ENCODE measurements at regions not wholly inside any gene's neighbourhood (a gene's known extent, or its start where the extent isn't known, plus 50 kb on each side); places are given as distances from the start of the nearest gene placed in this dataset.

GRCh38 chr13:57784633-57785032 lies 153.1 kb downstream of the PCDH17 start:
- DNase-seq (ENCODE audit: low read depth in 1 of 2, low spot score in 1 of 2), result no peak

GRCh38 chr13:57787058-57787791 lies 155.7 kb downstream of the PCDH17 start:
- DNase-seq (ENCODE audit: low read depth in 1 of 2, low spot score in 1 of 2), result no peak

- no peak for DNase-seq (ENCODE audit: low read depth in 1 of 2, low spot score in 1 of 2)
Observed at GRCh38 chr13:57799624-57800023, 168.1 kb downstream of the PCDH17 start.

GRCh38 chr13:57813651-57814050 lies 182.1 kb downstream of the PCDH17 start:
- DNase-seq (ENCODE audit: low read depth in 1 of 2, low spot score in 1 of 2), result no peak

GRCh38 chr13:57815600-57815999 lies 184.1 kb downstream of the PCDH17 start:
- no peak for DNase-seq (ENCODE audit: low read depth in 1 of 2, low spot score in 1 of 2)

- no peak for DNase-seq (ENCODE audit: low read depth in 1 of 2, low spot score in 1 of 2)
Observed at GRCh38 chr13:57820924-57821323, 189.4 kb downstream of the PCDH17 start.

- no peak for DNase-seq (ENCODE audit: low read depth in 1 of 2, low spot score in 1 of 2)
Observed at GRCh38 chr13:57823704-57824103, 192.2 kb downstream of the PCDH17 start.

GRCh38 chr13:57824121-57824520 lies 192.6 kb downstream of the PCDH17 start:
- no peak for DNase-seq (ENCODE audit: low read depth in 1 of 2, low spot score in 1 of 2)

- DNase-seq (ENCODE audit: low read depth in 1 of 2, low spot score in 1 of 2), result no peak
Observed at GRCh38 chr13:57825066-57825465, 193.5 kb downstream of the PCDH17 start.

GRCh38 chr13:57829496-57829895 lies 198.0 kb downstream of the PCDH17 start:
- DNase-seq (ENCODE audit: low read depth in 1 of 2, low spot score in 1 of 2), result no peak

- DNase-seq (ENCODE audit: low read depth in 1 of 2, low spot score in 1 of 2), result no peak
Observed at GRCh38 chr13:57832187-57832586, 200.6 kb downstream of the PCDH17 start.

GRCh38 chr13:57837801-57838200 lies 206.3 kb downstream of the PCDH17 start:
- no peak for DNase-seq (ENCODE audit: low read depth in 1 of 2, low spot score in 1 of 2)

GRCh38 chr13:57843521-57843920 lies 212.0 kb downstream of the PCDH17 start:
- no peak for DNase-seq (ENCODE audit: low read depth in 1 of 2, low spot score in 1 of 2)

- no peak for DNase-seq (ENCODE audit: low read depth in 1 of 2, low spot score in 1 of 2)
Observed at GRCh38 chr13:57846600-57847173, 215.1 kb downstream of the PCDH17 start.

GRCh38 chr13:57857945-57858344 lies 226.4 kb downstream of the PCDH17 start:
- no peak for DNase-seq (ENCODE audit: low read depth in 1 of 2, low spot score in 1 of 2)

- no peak for DNase-seq (ENCODE audit: low read depth in 1 of 2, low spot score in 1 of 2)
Observed at GRCh38 chr13:57858376-57858775, 226.8 kb downstream of the PCDH17 start.

GRCh38 chr13:57862879-57863278 lies 231.3 kb downstream of the PCDH17 start:
- DNase-seq (ENCODE audit: low read depth in 1 of 2, low spot score in 1 of 2), result no peak

GRCh38 chr13:57865600-57866294 lies 234.2 kb downstream of the PCDH17 start:
- no peak for DNase-seq (ENCODE audit: low read depth in 1 of 2, low spot score in 1 of 2)

- DNase-seq (ENCODE audit: low read depth in 1 of 2, low spot score in 1 of 2), result no peak
Observed at GRCh38 chr13:57874530-57874929, 243.0 kb downstream of the PCDH17 start.

GRCh38 chr13:57877601-57878000 lies 246.1 kb downstream of the PCDH17 start:
- DNase-seq (ENCODE audit: low read depth in 1 of 2, low spot score in 1 of 2), result no peak

GRCh38 chr13:57878291-57878690 lies 246.7 kb downstream of the PCDH17 start:
- DNase-seq (ENCODE audit: low read depth in 1 of 2, low spot score in 1 of 2), result no peak

- DNase-seq (ENCODE audit: low read depth in 1 of 2, low spot score in 1 of 2), result no peak
Observed at GRCh38 chr13:57897225-57897624, 265.7 kb downstream of the PCDH17 start.
